DMS153 (cell line): ENCODE measurements at regions not wholly inside any gene's neighbourhood (a gene's known extent, or its start where the extent isn't known, plus 50 kb on each side); places are given as distances from the start of the nearest gene placed in this dataset.
A peak's percentile ranks its signal among the peaks of the same experiment; 100 is the strongest.

Source experiments
- DNase-seq: peaks from one replicate; lab custom pipeline; 2025; lab: John Stamatoyannopoulos, UW

- DNase-seq: peak; percentile 74
Measured at GRCh38 chr18:24530630-24531111, 70.2 kb downstream of the HRH4 start.

- no peak for DNase-seq
Measured at GRCh38 chr18:24534271-24534670, 73.8 kb downstream of the HRH4 start.

- no peak for DNase-seq
Measured at GRCh38 chr18:24534737-24535136, 74.3 kb downstream of the HRH4 start.

- DNase-seq: no peak
Measured at GRCh38 chr18:24535527-24536295, 75.3 kb downstream of the HRH4 start.

GRCh38 chr18:24536326-24536725, 75.9 kb downstream of the HRH4 start:
- DNase-seq: no peak

- no peak for DNase-seq
Measured at GRCh38 chr18:24536834-24537233, 76.4 kb downstream of the HRH4 start.

- no peak for DNase-seq
Measured at GRCh38 chr18:24538414-24539264, 78.2 kb downstream of the HRH4 start.

- no peak for DNase-seq
Measured at GRCh38 chr18:24539866-24540617, 79.6 kb downstream of the HRH4 start.

- DNase-seq: no peak
Measured at GRCh38 chr18:24540896-24541295, 80.5 kb downstream of the HRH4 start.

- DNase-seq: no peak
Measured at GRCh38 chr18:24543086-24543794, 82.8 kb downstream of the HRH4 start.

GRCh38 chr18:24543795-24544498, 83.5 kb downstream of the HRH4 start:
- peak; percentile 5 for DNase-seq

GRCh38 chr18:24544949-24545348, 84.5 kb downstream of the HRH4 start:
- DNase-seq: no peak

GRCh38 chr18:24545651-24546050, 85.2 kb downstream of the HRH4 start:
- DNase-seq: no peak

- DNase-seq: no peak
Measured at GRCh38 chr18:24546307-24546706, 85.9 kb downstream of the HRH4 start.

GRCh38 chr18:24548583-24548982, 88.1 kb downstream of the HRH4 start:
- no peak for DNase-seq

GRCh38 chr18:24552218-24552617, 91.8 kb downstream of the HRH4 start:
- no peak for DNase-seq

GRCh38 chr18:24553571-24554285, 93.3 kb downstream of the HRH4 start:
- peak; percentile 43 for DNase-seq

- no peak for DNase-seq
Measured at GRCh38 chr18:24558403-24558802, 98.0 kb downstream of the HRH4 start.

- no peak for DNase-seq
Measured at GRCh38 chr18:24559526-24559925, 99.1 kb downstream of the HRH4 start.

GRCh38 chr18:24560511-24560981, 100.1 kb downstream of the HRH4 start:
- DNase-seq: no peak
